Activated CD8-positive, alpha-beta memory T cell treated with anti-CD3 and anti-CD28 coated beads for 4 hours (primary cell): ENCODE measurements at regions not wholly inside any gene's neighbourhood (a gene's known extent, or its start where the extent isn't known, plus 50 kb on each side); places are given as distances from the start of the nearest gene placed in this dataset.

Experiments used
- DNase-seq, 2 donors: peaks; one replicate each; pipeline ENCODE4 v3.0.0-alpha.2; 2020; ENCODE audit warnings: low read depth in 2 of 2

DNA sequence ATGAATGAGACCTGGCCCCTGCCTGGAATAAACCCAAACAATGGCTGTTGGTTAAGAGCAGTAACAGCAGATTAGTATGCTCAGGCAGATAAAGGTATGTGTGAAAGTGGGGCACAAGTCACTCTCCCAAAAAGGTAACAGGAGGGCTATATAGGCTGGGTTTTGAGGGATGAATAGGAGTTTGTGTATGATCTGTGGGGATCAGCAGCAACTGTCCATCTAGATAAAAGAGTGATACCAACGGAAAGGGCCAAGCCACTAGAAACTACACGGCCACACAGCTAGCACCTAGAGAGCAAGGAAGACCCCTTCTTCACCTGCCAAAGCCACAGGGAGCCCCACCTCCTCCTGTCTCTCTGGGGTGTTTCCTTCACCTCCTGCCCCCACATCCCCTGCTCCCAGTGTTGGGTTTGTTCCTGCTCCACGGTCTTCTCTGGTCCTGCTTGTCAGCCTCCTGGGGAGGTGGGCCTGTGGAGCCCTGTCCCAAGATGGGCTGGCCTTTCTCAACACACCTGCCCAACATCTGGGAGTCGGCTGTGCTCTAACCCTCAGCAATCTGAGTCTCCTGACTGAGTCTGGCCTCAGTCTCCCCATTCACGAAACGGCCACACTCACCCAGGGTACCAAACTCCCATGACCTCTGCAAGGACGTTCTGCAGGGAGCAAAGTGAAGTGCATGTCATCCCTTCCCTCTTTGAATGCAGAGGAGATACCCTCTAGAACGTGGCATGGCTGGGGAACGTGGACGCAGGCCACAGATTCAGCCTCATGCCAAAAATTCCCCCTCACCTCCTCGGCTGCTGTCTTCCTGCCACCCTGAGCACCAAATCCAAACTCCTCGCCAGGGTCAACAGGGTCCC lies 108.2 kb downstream of the NCOR2 start:
- no peak for DNase-seq

DNA sequence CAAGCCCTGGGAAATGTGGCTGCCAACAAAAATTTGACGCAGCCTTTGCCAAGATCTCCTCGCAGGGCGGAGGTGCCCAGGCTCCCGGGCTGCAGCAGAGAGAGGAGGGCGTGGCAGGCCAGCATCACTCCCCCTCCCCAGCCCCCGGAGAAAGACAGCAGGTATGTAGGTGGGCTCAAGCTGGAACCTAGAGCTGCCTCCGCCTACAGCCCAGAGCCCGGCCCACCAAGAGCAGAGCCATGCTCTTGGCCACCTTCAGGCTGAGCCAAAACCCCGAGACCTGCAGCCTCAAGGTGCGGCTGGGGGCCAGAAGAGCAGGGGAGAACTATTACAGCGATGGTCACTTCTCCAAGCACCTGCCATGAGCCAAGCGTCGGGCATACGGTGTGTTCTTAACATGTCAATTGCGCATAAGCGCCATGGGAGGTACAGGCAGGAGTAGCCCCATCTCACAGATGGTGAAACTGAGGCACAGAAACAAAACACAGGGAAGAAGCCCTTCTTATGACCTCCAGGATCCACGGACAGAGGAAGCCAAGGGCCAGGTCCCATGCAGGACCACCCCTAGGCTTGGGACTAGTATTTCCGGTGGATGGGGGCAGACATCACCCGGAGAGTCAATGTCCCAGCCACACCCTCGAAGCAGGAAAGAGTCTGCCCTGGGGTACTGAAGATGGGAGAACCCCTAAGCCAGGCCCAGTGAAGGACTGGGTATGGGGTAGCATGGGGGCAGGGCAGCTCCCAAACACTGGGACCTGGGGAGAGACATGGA lies 109.0 kb downstream of the NCOR2 start:
- DNase-seq = no peak

DNA sequence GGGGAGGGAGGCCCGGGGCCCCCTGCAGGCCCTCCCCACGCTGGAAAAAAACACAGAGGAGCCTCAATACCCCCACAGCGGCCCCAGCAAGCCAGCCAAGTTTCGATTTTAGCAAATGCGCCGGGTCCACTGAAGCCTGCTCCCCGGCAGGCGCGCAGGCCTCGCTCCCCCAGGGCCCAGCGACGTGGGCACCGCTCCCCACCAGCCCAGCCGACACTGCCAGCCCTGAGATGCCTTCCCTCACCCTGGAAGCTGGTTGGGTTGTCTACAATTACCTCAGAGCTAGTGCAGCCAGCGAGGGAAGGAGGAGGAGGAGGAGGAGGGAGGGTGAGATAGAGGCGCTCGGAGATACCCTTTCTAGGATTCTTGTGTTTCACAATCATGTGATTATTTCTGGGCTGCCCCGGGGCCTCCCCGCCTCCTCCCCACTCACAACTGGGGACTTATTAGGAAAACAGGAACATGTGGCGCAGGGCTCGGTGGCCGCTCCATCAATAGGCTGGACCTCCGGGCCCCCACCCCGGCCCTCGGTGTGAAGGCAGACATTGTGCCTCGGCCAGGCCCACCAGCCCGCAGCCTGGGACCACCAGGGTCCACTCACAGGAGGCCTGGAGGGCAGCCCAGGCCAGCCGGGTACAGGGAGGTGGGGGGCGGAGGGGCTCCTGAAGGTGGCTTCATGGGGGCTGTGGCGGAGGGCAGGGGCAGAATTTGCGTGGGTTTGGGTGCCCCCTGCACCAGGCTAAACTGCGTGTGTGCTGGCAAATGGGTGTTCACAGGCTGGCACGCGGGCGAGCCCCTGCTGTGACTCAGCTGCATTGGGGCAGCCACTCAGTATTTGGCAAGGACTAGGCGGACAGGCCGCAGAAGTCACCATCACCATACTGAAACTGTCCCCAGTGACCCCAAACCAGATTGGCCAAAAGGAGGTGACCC lies 109.9 kb downstream of the NCOR2 start:
- peak; percentile 20 to 24 for DNase-seq

DNA sequence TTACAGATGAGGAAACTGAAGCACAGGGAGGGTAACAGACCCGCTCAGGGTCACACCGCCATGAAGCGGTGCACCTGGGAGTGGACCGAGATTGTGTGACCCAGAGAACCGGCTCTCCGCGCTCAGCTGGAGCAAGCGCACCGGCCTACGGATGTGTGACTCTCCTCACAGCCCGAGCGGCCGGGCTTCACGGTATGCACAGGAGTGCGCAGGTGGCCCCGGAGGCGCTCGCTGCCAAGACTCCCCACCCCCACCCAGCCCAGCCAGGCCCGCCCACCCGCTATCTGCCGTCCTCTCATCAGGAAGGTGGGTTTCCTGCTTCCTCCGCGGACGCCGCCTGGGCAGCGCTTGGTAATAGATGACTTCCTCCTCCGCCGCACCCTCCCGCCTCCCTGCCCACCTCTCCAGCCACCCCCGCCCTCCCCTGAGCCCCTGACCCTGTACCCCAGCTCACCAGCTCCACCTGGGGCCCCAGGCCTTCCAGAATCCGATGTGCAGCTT lies 110.7 kb downstream of the NCOR2 start:
- peak; percentile 19 to 25 for DNase-seq

DNA sequence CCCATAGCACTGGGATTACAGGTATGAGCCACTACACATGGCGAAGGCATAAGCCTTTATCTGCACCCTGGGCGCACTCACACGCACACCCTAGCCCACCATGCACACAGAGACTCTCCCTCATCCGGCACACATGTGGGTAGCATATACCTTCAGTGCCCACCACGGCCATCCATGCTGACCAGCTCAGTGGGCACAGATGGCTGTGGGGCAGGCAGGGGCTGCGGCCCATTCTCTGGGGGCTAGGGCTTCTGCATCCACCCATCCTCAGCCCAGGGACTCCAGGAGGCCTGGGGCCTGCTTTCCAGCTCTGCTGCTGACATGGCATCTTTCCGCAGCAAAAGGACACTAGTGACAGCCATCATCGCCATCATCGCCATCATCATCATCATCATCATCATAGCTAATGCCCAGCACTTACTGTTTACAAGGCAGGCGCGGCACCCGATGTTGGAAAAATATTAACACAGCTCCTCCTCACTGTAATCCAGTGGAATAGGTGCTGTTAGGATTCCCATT lies 111.2 kb downstream of the NCOR2 start:
- DNase-seq = no peak

DNA sequence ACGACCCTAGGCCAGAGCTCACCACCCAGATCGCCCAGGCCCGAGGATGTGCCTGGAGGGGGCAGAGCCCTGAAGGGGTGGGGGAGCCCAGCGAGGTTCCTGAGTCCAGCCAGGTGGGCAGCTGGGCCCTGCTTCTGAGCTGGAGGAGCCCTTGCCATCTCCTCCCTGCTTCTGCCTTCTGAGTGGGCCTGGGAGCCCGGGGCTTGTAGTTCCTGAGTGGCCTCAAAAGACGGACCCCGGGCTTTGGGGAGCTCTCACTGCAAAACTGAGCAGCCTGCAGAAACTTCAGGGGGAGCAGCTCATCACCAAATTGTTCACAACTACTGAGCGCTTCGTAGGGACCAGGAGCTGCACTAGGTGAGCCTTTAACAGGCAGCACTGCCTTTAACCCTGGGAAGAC lies 112.1 kb downstream of the NCOR2 start:
- no peak for DNase-seq

DNA sequence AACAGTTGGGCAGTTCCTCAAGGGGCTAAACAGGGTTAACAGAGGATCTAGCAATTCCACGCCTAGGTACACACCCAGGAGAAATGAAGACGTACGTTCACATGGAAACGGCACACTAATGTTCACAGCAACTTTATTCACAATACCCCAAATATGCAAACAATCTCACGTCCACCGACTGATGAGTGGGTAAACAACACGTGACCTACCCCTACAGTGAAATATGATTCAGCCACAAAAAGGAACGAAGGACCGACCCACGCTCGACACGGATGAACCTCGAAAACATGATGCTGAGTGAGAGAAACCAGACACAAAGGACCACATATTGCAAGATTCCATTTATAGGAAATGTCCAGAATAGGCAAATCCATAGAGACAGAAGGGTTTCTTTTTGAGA lies 112.7 kb downstream of the NCOR2 start:
- no peak for DNase-seq

DNA sequence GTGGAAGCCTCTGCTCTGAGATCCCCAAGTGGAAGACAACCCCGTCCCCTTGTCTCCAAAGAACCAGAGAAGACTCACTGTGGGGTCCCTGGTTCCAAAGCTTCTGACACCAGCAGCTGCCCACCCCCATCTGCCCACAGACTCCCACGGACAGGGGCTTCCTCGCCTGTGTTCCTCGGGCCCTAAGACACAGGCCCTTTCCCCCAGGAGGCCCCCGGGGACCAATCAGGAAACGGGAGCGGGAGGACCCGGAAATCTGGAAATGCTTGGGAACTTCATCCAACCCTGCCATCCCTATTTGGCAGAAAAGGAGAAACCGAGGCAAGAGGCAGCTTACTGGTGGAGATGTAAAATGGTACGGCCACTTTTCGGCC lies 113.1 kb downstream of the NCOR2 start:
- no peak for DNase-seq

DNA sequence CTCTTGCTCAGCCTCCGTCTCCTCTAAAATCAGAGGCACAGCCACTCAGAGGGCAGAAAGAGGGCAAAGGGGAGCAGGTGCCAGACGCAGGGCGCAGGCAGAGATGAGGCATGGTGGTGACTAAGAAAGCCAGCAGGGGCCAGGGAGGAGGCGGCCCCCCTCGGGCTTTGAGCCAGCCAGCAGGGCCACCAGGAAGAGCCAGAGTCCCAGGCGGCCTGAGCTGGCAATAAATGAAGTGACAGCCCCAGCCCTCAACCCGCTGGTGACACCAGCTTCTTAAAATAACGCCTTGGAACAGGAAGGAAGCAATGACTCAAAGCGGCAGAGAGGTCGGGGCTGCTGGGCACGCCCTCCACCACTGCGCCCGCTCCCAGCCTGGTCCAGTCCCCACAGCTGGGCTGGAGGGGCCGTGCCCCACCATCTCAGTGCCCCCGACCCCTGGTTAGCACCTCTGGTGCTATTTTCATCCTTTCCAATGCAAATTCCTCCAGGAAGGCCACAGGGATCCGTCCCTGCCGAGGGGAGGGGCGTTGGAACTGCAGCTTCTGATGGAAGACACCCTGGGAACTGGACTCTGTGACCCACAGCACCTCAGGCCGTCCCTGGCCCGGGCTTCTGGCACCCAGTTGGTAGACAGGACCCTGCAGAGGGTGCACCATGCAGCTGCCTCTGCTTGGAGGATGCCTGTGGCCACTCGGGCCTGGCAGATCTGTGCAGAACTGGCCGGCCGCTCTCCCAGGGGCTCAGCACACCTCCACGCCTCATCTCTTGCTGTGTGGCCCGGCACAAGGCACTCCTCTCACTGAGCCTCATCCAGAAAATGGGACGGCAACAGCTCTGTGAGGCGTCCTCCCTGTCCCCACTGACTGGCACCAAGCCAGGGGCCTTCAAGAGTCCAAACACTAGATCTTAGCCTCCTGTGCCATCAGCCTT lies 113.7 kb downstream of the NCOR2 start:
- peak; percentile 79 to 81 for DNase-seq

DNA sequence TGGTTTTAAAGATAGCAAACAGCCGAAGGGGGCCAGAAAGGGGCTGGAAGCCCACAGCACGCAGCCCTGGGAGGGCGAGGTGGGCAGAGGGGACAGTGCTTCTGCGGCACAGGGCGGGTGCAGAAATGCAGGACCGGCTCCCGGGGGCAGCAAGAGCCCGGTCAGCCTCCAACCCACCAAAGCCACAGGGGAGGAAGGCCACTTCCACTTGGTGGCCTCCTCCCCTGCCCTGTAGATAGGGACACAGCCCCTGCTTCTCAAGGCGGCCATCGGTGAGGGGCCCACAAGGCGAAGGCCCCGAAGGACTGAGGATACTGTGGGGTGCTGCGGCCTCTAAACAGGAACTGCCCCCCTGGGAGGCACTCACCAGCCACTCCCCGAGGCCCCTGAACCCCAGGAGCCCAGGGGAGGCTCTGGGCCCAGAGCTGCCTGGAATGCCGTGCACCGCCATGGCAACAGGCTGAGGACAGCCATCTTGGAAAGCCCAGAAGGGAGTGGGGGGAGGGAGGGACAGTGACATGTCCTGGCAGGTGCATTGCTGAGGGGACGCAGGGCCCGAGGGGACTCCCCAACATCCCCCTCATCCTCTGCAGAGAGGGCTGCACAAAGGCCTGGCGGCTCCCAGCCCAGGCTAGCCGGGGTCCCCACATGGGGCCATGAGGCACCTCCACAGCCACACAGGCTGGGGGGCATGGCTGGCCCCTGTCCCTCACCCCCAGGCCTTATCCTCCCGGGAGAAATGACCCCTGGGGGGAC lies 114.7 kb downstream of the NCOR2 start:
- DNase-seq = no peak

DNA sequence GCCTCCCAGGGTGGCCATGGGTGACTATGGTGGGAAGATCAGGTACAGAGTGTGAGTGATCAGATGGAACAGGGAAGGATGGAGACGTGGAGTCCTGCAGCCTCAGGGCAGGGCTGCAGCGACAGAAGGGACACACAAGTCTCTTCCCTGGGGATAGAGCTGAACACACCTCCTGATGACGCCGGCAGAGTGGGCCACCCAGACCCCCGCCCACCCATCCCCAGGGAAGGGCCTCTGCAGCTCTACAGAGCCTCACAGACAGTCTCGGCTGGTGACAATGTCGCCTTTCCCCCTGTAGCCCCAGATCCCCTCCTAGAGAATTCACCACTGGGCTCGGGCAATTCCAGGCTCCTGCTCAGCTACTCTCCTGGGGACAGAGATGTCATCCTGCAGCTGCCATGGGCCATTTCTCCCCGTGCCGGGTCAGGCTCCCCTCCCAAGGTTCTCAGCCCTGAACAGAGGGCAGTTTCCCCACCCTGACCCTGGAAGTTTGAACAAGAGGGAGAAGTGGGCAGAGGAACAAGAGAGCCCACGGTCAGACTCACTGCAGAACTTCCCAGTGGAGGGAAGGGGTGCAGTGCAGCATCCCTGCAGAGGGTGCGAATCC lies 115.7 kb downstream of the NCOR2 start:
- no peak for DNase-seq

DNA sequence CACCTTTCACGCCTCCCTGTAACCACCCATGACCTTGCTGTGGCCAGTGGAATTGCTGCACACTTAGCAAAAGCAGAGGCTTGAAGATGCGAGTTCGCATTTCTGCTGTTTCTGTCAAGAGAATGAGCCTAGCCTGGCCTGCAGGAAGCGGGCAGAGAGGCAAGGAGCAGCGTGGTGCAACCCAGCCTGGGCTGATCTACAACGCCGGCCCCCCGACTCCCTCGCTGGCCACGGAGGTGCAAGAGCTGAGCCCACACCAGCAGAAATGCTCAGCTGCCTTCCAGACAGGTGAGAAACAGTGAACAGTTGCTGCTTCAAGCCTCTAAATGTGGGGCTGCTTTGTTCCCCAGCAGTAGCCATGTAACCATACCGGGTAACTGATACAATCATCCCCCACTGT lies 116.4 kb downstream of the NCOR2 start:
- DNase-seq = no peak

DNA sequence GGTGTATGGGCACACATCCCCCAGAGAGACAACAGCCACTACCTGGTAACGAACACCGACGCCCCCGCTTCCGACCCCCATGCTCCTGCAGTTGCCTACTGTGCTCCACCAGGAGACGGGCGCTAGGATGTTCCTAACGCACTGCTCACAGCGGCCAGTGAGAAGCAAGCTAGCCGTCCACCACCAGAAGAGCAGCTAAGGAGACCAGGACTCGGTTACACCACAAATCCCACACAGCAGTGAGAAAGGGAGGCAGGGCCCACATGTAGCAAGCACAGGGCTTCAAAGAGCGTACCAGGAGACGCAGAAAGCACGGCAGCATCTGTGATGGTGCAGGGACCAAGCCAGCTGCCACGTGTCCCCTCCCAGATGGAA lies 117.0 kb downstream of the NCOR2 start:
- no peak for DNase-seq

DNA sequence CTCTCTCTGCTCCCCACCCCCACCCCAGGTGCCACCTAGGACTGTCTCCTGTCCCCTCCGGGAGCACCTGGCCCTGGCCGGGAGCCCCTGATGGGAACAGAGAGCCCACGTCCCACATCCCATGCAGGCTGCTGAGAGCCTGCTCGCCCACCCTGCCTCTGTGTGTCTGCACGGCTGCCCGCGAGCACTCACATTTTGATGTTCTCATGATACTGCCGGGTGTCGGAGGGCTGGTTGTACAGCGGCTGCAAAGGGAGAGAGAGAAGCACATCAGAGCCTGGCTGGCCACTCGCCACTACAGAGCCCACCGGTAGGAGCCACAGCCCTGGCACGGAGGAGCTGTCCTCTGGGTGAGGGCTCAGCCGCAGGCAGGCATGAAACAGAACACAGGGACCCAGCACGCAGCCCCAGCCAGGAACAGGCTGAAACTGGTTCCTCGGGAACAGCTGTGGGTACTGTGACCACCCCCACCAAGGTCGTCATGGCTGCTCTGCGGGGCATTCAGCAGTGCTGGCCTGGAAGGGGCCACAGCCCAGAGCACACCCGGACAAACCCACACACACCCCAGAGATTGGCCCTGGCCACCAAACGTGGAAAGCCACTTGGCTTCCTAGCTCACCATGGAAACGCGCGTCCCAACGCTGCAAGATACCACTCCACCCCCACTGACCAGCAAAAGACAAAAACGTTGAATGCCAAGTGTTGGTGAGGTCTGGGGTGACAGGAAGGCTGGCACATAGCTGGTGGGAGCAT lies 117.6 kb downstream of the NCOR2 start:
- no peak for DNase-seq

DNA sequence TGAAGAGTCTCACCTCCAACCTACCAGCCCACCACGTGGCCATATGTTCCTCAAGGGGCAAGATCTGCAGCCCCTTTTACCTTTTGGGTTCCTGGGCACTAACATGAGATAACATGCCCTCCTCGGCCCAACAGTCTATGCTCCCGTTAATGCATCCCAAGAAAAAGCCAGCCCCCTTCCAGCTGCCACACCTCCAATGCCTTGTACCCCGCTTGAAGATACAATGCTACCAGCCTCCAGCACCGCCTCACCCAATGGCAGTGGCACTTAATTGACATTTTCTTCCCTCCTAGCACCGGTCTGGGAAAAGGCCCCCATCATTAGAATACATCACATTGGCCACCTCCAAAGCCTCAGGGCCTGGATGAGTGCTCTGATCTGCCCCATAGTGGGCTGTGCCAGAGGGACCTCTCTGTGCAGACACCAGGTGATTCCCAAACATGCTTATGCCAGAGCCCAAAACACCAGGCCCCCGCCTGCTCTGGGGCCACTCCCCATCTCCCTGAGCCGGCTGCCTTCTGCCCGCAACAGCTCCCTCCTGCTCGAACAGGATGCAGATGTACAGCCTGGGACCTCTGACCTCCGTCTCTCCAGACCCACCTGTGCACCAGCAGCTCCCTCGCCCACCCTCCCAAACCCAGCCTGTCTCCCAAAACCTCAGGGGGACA lies 118.3 kb downstream of the NCOR2 start:
- DNase-seq = no peak

DNA sequence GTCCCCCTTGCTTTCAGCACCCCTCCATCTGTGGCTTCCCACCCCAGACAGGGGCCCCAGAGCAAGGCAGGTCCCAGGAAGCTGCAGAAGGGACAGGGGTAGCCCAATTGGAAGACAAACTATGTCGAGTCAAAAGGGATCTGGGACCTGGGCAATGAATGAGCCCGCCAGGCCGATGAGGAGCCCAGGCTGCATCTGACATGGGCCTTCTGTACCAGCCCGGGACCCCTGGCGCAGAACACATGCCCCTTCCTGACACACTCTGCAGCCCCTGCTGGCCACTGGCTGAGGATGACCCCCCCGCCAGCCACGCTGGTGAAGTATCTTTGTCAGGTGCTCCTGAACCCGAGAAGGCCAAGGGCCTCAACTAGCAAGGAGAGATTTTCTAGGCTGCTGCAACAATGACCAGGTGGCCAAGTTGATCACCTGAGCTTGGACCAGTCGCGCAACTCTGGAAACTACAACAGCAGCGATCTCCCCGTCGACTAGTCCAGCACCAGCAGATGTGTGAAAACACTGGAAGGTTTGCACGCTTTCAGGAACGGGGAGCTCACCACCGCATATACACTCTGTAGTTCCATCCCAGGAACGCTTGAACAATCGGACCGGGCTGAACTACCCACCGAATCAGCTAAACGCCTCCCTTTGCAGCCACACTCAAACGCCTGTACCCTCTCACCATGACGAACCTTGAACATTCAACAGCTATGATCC lies 119.0 kb downstream of the NCOR2 start:
- no peak for DNase-seq

DNA sequence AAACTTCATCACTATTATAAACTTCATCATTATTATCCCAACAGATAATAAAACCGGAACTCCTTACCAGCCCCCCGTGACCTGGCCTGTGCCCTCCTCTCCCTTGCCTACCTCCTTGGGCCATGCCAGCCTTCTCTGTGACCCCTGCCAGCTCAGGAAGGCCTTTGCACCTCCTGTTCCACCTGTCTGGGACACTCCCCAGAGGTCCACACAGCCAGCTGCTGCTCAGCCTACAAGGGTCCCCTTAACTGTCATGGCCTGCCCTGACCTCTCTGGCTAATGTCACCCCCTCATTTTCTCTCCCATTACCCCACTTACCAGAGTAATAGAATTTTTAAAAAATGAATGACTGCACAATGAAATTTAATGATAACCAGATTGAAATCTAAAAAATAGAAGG lies 121.0 kb downstream of the NCOR2 start:
- no peak for DNase-seq

DNA sequence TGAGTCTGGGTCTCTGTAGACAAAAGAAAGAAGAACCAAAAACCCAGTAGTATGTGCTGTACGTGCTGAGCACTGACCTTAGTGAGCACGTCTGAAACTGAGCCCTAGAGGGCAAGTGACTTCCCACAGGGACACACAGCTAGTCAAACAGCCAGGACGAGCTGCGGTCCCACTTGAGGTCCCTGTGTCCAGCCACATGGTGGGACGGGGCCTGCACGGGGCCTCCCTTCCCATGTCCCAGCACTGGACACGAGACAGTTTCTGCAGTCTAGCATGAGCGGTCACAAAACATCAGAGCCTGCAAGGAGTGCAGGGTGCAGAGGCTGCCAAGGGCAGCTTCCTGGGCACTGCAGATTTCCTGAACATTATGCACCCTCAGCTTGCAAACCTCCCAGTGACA lies 121.6 kb downstream of the NCOR2 start:
- no peak for DNase-seq
